ENCODE measurements at regions not wholly inside any gene's neighbourhood (a gene's known extent, or its start where the extent isn't known, plus 50 kb on each side); places are given as distances from the start of the nearest gene placed in this dataset.

DNA sequence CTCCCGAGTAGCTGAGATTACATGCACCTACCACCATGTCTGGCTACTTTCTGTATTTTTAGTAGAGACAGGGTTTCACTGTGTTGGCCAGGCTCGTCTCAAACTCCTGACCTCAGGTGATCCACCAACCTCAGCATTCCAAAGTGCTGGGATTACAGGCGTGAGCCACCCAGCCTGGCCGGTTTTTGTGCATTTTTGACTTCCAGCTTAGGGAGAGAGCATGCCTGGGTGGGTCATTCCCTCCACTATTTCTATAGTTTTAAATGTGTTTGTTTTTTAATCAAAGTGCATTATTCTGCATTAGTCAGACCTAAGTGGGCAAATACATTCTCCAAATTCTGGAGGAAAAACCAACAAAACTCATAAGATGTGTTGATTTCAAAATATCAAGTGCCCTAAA lies 207.4 kb upstream of the NRIP1 start:
- Histone ChIP-seq H3K4me3 (replicated peaks in 1 of 3; ENCODE audit: insufficient read depth in 1 of 3, low read depth in 2 of 3, low read length in 3 of 3) (no peak overlapping the region), H3K27ac (ENCODE audit: extremely low read length, insufficient read depth, low read length) (no peak overlapping the region), H3K36me3 (replicated peaks in 1 of 2; ENCODE audit: control insufficient read depth in 1 of 2, insufficient read depth in 2 of 2, low read length in 2 of 2) (no peaks in the 10 kb centered on the region), H4K20me1 (ENCODE audit: insufficient read depth, low read length) (no peaks in the 10 kb centered on the region), H2AFZ (ENCODE audit: low read length) (no peak overlapping the region), H3K4me2 (ENCODE audit: low read depth, low read length) (no peak overlapping the region), H3K9ac (ENCODE audit: insufficient read depth, low read depth, low read length) (no peak overlapping the region), H3K4me1 (ENCODE audit: insufficient read depth, low read length) (peaks cover 11% of the 10 kb centered on the region), H3K9me3 (ENCODE audit: low read length) (no peaks in the 10 kb centered on the region), H3K79me2 (ENCODE audit: insufficient read depth, low read length) (no peaks in the 10 kb centered on the region), H3K27me3 (ENCODE audit: control insufficient read depth in 1 of 2, insufficient read depth in 2 of 2, low read length in 2 of 2) (no peaks in the 10 kb centered on the region)
- DNase-seq (ENCODE audit: low spot score) = no peak
- BruUV-seq (replicated peaks) = no TSS peak
- POLR2A ChIA-PET = no interaction called here
- no peak for FAIRE-seq
- in situ Hi-C loops (cut with HindIII; ENCODE audit: extremely low pct_ligation_motif_present, low pct_unique_long_range_greater_than_20kb) = no loop called here
- CTCF ChIA-PET (ENCODE audit: low intra/inter-chr PET ratio, low total read pairs) = no interaction called here
- no peak for ATAC-seq
- 56% methylated on average over 4 of the region's 4 CpGs for WGBS (ENCODE audit: low lambda C conversion rate)
- intact Hi-C loops (cut with micrococcal nuclease; ENCODE audit: unreplicated experiment) = no loop called here
- no peak for TF ChIP-seq ZNF292 (CRISPR knock-in tag; IDR thresholded peaks at IDR 0.05; ENCODE audit: borderline replicate concordance, low read depth)
- no peak for TF ChIP-seq SSRP1 (CRISPR knock-in tag; IDR thresholded peaks at IDR 0.05)
- TF ChIP-seq, protein P1, sequence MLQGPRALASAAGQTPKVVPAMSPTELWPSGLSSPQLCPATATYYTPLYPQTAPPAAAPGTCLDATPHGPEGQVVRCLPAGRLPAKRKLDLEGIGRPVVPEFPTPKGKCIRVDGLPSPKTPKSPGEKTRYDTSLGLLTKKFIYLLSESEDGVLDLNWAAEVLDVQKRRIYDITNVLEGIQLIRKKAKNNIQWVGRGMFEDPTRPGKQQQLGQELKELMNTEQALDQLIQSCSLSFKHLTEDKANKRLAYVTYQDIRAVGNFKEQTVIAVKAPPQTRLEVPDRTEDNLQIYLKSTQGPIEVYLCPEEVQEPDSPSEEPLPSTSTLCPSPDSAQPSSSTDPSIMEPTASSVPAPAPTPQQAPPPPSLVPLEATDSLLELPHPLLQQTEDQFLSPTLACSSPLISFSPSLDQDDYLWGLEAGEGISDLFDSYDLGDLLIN (CRISPR knock-in tag; IDR thresholded peaks at IDR 0.05; ENCODE audit: borderline replicate concordance) = no peak
- no peak for TF ChIP-seq BCL6 (CRISPR knock-in tag; IDR thresholded peaks at IDR 0.05)
- TF ChIP-seq, protein P2, sequence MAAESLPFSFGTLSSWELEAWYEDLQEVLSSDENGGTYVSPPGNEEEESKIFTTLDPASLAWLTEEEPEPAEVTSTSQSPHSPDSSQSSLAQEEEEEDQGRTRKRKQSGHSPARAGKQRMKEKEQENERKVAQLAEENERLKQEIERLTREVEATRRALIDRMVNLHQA (CRISPR knock-in tag; IDR thresholded peaks at IDR 0.05) = no peak
- TF ChIP-seq, protein P3, sequence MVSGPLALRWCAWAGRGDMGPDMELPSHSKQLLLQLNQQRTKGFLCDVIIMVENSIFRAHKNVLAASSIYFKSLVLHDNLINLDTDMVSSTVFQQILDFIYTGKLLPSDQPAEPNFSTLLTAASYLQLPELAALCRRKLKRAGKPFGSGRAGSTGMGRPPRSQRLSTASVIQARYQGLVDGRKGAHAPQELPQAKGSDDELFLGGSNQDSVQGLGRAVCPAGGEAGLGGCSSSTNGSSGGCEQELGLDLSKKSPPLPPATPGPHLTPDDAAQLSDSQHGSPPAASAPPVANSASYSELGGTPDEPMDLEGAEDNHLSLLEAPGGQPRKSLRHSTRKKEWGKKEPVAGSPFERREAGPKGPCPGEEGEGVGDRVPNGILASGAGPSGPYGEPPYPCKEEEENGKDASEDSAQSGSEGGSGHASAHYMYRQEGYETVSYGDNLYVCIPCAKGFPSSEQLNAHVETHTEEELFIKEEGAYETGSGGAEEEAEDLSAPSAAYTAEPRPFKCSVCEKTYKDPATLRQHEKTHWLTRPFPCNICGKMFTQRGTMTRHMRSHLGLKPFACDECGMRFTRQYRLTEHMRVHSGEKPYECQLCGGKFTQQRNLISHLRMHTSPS (CRISPR knock-in tag; IDR thresholded peaks at IDR 0.05; ENCODE audit: low read depth) = no peak
- no peak for TF ChIP-seq ZSCAN20 (CRISPR knock-in tag; IDR thresholded peaks at IDR 0.05; ENCODE audit: borderline replicate concordance)
- TF ChIP-seq CBX5 (CRISPR knock-in tag; IDR thresholded peaks at IDR 0.05; ENCODE audit: borderline replicate concordance) = no peak
- TF ChIP-seq TBL1XR1 (IDR thresholded peaks at IDR 0.05; ENCODE audit: borderline replicate concordance, low read length, partially characterized antibody) = no peak
- no peak for TF ChIP-seq GTF2F1 (IDR thresholded peaks at IDR 0.05; ENCODE audit: low read length)
- TF ChIP-seq NFRKB (IDR thresholded peaks at IDR 0.05) = no peak
- TF ChIP-seq ZIK1 (CRISPR knock-in tag; IDR thresholded peaks at IDR 0.05; ENCODE audit: borderline replicate concordance, low read depth) = no peak
- TF ChIP-seq, protein P4, sequence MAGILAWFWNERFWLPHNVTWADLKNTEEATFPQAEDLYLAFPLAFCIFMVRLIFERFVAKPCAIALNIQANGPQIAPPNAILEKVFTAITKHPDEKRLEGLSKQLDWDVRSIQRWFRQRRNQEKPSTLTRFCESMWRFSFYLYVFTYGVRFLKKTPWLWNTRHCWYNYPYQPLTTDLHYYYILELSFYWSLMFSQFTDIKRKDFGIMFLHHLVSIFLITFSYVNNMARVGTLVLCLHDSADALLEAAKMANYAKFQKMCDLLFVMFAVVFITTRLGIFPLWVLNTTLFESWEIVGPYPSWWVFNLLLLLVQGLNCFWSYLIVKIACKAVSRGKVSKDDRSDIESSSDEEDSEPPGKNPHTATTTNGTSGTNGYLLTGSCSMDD (CRISPR knock-in tag; IDR thresholded peaks at IDR 0.05) = no peak
- TF ChIP-seq, protein P5, sequence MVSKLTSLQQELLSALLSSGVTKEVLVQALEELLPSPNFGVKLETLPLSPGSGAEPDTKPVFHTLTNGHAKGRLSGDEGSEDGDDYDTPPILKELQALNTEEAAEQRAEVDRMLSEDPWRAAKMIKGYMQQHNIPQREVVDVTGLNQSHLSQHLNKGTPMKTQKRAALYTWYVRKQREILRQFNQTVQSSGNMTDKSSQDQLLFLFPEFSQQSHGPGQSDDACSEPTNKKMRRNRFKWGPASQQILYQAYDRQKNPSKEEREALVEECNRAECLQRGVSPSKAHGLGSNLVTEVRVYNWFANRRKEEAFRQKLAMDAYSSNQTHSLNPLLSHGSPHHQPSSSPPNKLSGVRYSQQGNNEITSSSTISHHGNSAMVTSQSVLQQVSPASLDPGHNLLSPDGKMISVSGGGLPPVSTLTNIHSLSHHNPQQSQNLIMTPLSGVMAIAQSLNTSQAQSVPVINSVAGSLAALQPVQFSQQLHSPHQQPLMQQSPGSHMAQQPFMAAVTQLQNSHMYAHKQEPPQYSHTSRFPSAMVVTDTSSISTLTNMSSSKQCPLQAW (CRISPR knock-in tag; IDR thresholded peaks at IDR 0.05) = no peak
- TF ChIP-seq, protein P6, sequence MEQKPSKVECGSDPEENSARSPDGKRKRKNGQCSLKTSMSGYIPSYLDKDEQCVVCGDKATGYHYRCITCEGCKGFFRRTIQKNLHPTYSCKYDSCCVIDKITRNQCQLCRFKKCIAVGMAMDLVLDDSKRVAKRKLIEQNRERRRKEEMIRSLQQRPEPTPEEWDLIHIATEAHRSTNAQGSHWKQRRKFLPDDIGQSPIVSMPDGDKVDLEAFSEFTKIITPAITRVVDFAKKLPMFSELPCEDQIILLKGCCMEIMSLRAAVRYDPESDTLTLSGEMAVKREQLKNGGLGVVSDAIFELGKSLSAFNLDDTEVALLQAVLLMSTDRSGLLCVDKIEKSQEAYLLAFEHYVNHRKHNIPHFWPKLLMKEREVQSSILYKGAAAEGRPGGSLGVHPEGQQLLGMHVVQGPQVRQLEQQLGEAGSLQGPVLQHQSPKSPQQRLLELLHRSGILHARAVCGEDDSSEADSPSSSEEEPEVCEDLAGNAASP (CRISPR knock-in tag; IDR thresholded peaks at IDR 0.05; ENCODE audit: borderline replicate concordance) = no peak
- no peak for TF ChIP-seq NFATC3 (CRISPR knock-in tag; IDR thresholded peaks at IDR 0.05)
- no peak for TF ChIP-seq CCDC6 (CRISPR knock-in tag; IDR thresholded peaks at IDR 0.05)
